Progenitor cell of endocrine pancreas (in vitro differentiated cells): ENCODE measurements at regions not wholly inside any gene's neighbourhood (a gene's known extent, or its start where the extent isn't known, plus 50 kb on each side); places are given as distances from the start of the nearest gene placed in this dataset.

Experiments
- DNase-seq: peaks from one replicate; pipeline ENCODE4 v3.0.0; 2021; ENCODE audit warnings: low spot score; ENCODE audit not compliant: unreplicated experiment
- H3K27ac Mint-ChIP-seq: 2 replicates; pipeline ENCODE4 v1.8.0; 2021; ENCODE audit warnings: mild to moderate bottlenecking, moderate library complexity, mixed read lengths
- H3K27me3 Mint-ChIP-seq: 2 replicates; pipeline ENCODE4 v1.8.0; 2021; ENCODE audit warnings: mixed read lengths
- H3K36me3 Mint-ChIP-seq: 2 replicates; pipeline ENCODE4 v1.8.0; 2022; ENCODE audit warnings: mixed read lengths; ENCODE audit not compliant: insufficient read depth
- H3K4me1 Mint-ChIP-seq: 2 replicates; pipeline ENCODE4 v1.8.0; 2021; ENCODE audit warnings: low read depth, mixed read lengths
- H3K4me3 Mint-ChIP-seq: 2 replicates; pipeline ENCODE4 v1.8.0; 2021; ENCODE audit warnings: low read depth, mild to moderate bottlenecking, moderate library complexity, mixed read lengths
- H3K9me3 Mint-ChIP-seq: 2 replicates; pipeline ENCODE4 v1.8.0; 2021; ENCODE audit warnings: low read depth, mixed read lengths
- TF ChIP-seq, protein P1 (sequence below): fragments of 200-600 bp; sonication (generic); IDR thresholded peaks from one replicate; pipeline ENCODE4 v1.5.0; 2021; ENCODE audit warnings: antibody characterized with exemption, mild to moderate bottlenecking; ENCODE audit not compliant: unreplicated experiment

DNA sequence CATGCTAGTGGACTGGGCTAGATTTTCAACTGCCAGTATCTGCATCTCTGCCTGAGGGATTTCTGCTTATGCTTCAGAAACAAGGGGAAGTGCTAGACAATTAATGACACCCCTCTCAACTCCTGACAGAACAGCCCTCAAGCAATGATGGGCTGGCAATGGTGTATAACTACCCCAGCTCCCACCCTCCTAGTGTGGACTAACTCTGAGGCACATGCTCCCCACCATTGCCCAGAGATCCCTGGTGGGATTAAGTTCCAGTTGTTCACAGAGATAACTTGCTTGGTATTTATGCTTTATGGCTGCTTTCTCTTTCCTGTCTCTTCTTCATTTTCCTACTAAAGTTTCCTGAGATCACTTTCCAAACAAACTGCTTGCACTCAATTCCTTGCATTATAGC lies 113.5 kb downstream of the RPS24 start:
- Mint-ChIP-seq H3K4me1 (peaks cover 4% of the 10 kb centered on the region), H3K27me3 (peaks cover 6% of the 10 kb centered on the region), H3K27ac (no peak overlapping the region), H3K9me3 (peaks cover 4% of the 10 kb centered on the region), H3K36me3 (no peaks in the 10 kb centered on the region), H3K4me3 (no peak overlapping the region)
- TF ChIP-seq, protein P1, sequence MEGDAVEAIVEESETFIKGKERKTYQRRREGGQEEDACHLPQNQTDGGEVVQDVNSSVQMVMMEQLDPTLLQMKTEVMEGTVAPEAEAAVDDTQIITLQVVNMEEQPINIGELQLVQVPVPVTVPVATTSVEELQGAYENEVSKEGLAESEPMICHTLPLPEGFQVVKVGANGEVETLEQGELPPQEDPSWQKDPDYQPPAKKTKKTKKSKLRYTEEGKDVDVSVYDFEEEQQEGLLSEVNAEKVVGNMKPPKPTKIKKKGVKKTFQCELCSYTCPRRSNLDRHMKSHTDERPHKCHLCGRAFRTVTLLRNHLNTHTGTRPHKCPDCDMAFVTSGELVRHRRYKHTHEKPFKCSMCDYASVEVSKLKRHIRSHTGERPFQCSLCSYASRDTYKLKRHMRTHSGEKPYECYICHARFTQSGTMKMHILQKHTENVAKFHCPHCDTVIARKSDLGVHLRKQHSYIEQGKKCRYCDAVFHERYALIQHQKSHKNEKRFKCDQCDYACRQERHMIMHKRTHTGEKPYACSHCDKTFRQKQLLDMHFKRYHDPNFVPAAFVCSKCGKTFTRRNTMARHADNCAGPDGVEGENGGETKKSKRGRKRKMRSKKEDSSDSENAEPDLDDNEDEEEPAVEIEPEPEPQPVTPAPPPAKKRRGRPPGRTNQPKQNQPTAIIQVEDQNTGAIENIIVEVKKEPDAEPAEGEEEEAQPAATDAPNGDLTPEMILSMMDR = no peak
- DNase-seq = no peak

DNA sequence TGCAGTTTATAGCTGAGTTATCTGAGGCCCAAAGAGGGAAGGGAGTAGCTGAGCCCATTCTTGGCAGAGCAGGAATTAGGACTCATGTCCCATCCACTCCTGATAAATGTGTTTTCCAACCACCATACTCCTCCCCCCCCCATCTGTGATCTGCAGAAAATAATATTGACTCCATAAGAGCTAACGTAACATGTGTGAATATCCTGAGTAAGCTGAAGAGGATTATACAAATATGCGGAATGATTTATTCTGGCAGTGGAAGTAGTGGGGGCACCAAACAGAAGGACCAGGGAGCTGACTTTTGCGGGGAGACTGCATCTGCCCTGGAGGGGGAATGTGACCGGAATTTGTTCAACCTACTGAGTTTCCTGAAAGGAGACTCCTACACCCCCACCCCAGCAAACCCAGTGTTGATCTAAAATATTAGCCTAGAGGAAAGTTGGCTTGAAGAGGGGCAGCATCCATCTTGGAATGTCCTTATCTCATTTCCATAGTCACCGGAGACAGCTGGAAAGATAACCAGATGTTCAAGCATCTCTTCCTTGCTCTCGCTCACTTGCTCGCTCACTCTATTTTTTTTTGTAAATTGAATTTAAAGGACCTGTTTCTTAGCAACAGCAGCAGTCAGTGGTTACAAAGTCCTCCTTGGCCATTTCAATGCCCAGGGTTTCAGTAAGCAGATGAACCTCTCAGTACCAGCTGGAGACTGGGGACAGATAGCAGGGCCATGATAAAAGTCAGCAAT lies 114.7 kb downstream of the RPS24 start:
- Mint-ChIP-seq H3K27me3 (no peaks in the 10 kb centered on the region), H3K4me3 (no peak overlapping the region), H3K27ac (no peak overlapping the region), H3K36me3 (no peaks in the 10 kb centered on the region), H3K4me1 (peaks cover 4% of the 10 kb centered on the region), H3K9me3 (no peaks in the 10 kb centered on the region)
- DNase-seq = no peak
- TF ChIP-seq, protein P1 = no peak

DNA sequence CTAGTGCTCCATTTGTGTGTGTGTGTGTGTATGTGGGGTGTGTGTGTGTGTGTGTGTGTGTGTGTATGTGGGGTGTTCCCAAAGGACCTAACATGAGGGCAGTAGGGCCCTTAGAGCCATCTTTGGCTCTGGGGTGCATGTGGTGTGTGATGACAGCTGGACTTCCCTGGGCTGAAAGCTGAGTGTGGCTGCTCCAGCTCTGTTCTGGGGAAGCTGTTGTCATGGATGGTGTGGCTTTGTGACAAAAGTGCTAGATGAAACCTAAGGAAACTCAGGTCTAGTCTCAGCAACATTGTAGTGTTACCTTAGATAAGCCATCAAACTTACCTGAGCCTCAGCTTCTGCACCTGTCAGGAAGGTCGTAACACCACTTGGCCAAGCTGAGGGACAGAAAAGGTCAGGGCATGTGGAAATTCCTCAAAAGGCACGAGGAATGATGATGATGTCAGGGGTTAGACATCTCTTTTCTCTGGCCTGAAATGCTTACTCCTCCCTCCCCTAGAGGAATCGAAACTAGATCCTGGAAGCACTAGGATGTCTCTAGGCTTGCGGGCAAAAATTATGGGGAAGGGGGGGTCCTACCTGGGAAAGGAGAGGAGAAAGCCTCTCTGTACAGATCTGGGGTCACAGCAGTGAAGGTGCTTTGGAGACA lies 115.4 kb downstream of the RPS24 start:
- no peak for DNase-seq
- no peaks in the 10 kb centered on the region for H3K27me3 Mint-ChIP-seq
- peaks cover 4% of the 10 kb centered on the region for H3K4me1 Mint-ChIP-seq
- H3K27ac Mint-ChIP-seq = no peak overlapping the region
- no peaks in the 10 kb centered on the region for H3K9me3 Mint-ChIP-seq
- no peak overlapping the region for H3K4me3 Mint-ChIP-seq
- no peaks in the 10 kb centered on the region for H3K36me3 Mint-ChIP-seq
- TF ChIP-seq, protein P1 = no peak

DNA sequence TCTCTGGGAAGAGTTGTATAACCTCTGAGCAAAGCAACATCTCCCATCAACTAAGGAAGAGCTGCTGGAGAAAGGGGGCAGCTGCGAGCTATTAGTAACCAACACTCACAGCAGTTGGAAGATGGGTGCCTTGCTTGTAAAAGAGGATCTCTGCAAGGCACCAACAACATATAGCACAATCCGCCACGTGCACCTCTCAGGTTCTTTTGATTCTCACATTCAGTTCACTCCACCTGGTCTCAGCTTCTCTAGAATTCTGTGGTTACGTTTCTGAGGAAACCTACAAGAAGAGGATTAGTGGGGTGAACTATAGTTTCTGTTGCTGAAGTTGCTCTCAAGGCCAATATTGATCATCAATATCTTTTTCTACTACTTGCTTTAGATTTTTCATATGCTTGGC lies 117.1 kb downstream of the RPS24 start:
- peaks cover 4% of the 10 kb centered on the region for H3K4me1 Mint-ChIP-seq
- TF ChIP-seq, protein P1 = no peak
- DNase-seq = no peak
- H3K4me3 Mint-ChIP-seq = no peak overlapping the region
- no peaks in the 10 kb centered on the region for H3K27me3 Mint-ChIP-seq
- H3K9me3 Mint-ChIP-seq = no peaks in the 10 kb centered on the region
- no peak overlapping the region for H3K27ac Mint-ChIP-seq
- no peaks in the 10 kb centered on the region for H3K36me3 Mint-ChIP-seq

DNA sequence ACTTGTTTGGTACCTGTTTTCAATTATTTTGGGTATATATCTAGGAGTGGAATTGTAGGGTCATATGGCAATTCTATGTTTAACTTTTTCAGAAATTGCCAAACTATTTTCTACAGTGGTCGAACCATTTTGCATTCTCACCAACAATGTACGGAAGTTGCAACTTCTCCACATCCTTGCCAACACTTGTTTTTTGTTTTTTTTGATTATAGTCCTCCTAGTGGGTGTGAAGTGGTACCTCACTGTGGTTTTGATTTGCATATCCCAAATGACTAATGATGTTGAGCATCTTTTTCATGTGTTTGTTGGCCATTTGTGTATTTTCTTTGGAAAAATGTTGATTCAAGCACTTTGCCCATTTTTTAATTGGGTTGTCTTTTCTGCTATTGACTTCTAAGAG lies 122.1 kb downstream of the RPS24 start:
- TF ChIP-seq, protein P1 = peak; percentile 22
- no peak overlapping the region for H3K4me3 Mint-ChIP-seq
- H3K4me1 Mint-ChIP-seq = no peaks in the 10 kb centered on the region
- H3K9me3 Mint-ChIP-seq = no peaks in the 10 kb centered on the region
- H3K27me3 Mint-ChIP-seq = peaks cover 8% of the 10 kb centered on the region
- no peak overlapping the region for H3K27ac Mint-ChIP-seq
- DNase-seq = no peak
- H3K36me3 Mint-ChIP-seq = no peaks in the 10 kb centered on the region
